ENCODE measurements at regions not wholly inside any gene's neighbourhood (a gene's known extent, or its start where the extent isn't known, plus 50 kb on each side); places are given as distances from the start of the nearest gene placed in this dataset.
A peak's percentile ranks its signal among the peaks of the same experiment; 100 is the strongest.
"Not testable (repeated sequence)": the region's sequence is repeated elsewhere in the genome, so short reads cannot be mapped to it uniquely, and the experiment has no call there.

GRCh38 chr14:50030911-50031310 lies 85.5 kb downstream of the VCPKMT start:
- DNase-seq (ENCODE audit: low spot score); H3K9me3 Mint-ChIP-seq; H3K4me3 Mint-ChIP-seq; H3K27me3 Mint-ChIP-seq (ENCODE audit: insufficient read depth); intact Hi-C loops (cut with micrococcal nuclease): not testable (repeated sequence)
- Mint-ChIP-seq H3K4me1 (ENCODE audit: low read depth) (peaks cover 51% of the 10 kb centered on the region), H3K36me3 (ENCODE audit: low read depth) (peaks cover 40% of the 10 kb centered on the region), H3K27ac (peak overlapping the region; percentile 28)

- Mint-ChIP-seq H3K36me3 (ENCODE audit: low read depth) (peaks cover 47% of the 10 kb centered on the region), H3K9me3 (peaks cover 7% of the 10 kb centered on the region), H3K27ac (peak overlapping the region; percentile 50), H3K4me3 (no peak overlapping the region), H3K27me3 (ENCODE audit: insufficient read depth) (no peaks in the 10 kb centered on the region), H3K4me1 (ENCODE audit: low read depth) (peaks cover 58% of the 10 kb centered on the region)
- intact Hi-C loops (cut with micrococcal nuclease): no loop called here
- DNase-seq (ENCODE audit: low spot score): no peak
These were observed 84.6 kb downstream of the VCPKMT start for GRCh38 chr14:50031602-50032313.

GRCh38 chr14:50032462-50033167 lies 83.8 kb downstream of the VCPKMT start:
- DNase-seq (ENCODE audit: low spot score); H3K4me3 Mint-ChIP-seq; H3K9me3 Mint-ChIP-seq; H3K27me3 Mint-ChIP-seq (ENCODE audit: insufficient read depth); H3K27ac Mint-ChIP-seq; intact Hi-C loops (cut with micrococcal nuclease): not testable (repeated sequence)
- H3K4me1 Mint-ChIP-seq (ENCODE audit: low read depth): peaks cover 67% of the 10 kb centered on the region
- peaks cover 46% of the 10 kb centered on the region for H3K36me3 Mint-ChIP-seq (ENCODE audit: low read depth)

- peaks cover 4% of the 10 kb centered on the region for H3K9me3 Mint-ChIP-seq
- no peak overlapping the region for H3K4me3 Mint-ChIP-seq
- H3K4me1 Mint-ChIP-seq (ENCODE audit: low read depth): peaks cover 87% of the 10 kb centered on the region
- peaks cover 38% of the 10 kb centered on the region for H3K36me3 Mint-ChIP-seq (ENCODE audit: low read depth)
- no peak overlapping the region for H3K27ac Mint-ChIP-seq
- intact Hi-C loops (cut with micrococcal nuclease): no loop called here
- H3K27me3 Mint-ChIP-seq (ENCODE audit: insufficient read depth): no peaks in the 10 kb centered on the region
- DNase-seq (ENCODE audit: low spot score): no peak
These were observed 81.2 kb downstream of the VCPKMT start for GRCh38 chr14:50035214-50035613.

- DNase-seq (ENCODE audit: low spot score): no peak
- Mint-ChIP-seq H3K36me3 (ENCODE audit: low read depth) (peaks cover 31% of the 10 kb centered on the region), H3K4me3 (no peak overlapping the region), H3K9me3 (peaks cover 2% of the 10 kb centered on the region), H3K4me1 (ENCODE audit: low read depth) (peaks cover 89% of the 10 kb centered on the region), H3K27ac (no peak overlapping the region), H3K27me3 (ENCODE audit: insufficient read depth) (no peaks in the 10 kb centered on the region)
- intact Hi-C loops (cut with micrococcal nuclease): no loop called here
These were observed 80.2 kb downstream of the VCPKMT start for GRCh38 chr14:50036211-50036610.

GRCh38 chr14:50036637-50037036 lies 79.7 kb downstream of the VCPKMT start:
- no peak overlapping the region for H3K4me3 Mint-ChIP-seq
- H3K27me3 Mint-ChIP-seq (ENCODE audit: insufficient read depth): no peaks in the 10 kb centered on the region
- no peak for DNase-seq (ENCODE audit: low spot score)
- H3K4me1 Mint-ChIP-seq (ENCODE audit: low read depth): peaks cover 90% of the 10 kb centered on the region
- intact Hi-C loops (cut with micrococcal nuclease): no loop called here
- H3K9me3 Mint-ChIP-seq: no peaks in the 10 kb centered on the region
- H3K27ac Mint-ChIP-seq: no peak overlapping the region
- peaks cover 29% of the 10 kb centered on the region for H3K36me3 Mint-ChIP-seq (ENCODE audit: low read depth)

GRCh38 chr14:50037240-50037639 lies 79.1 kb downstream of the VCPKMT start:
- Mint-ChIP-seq H3K9me3 (no peaks in the 10 kb centered on the region), H3K4me1 (ENCODE audit: low read depth) (peaks cover 88% of the 10 kb centered on the region), H3K4me3 (peak overlapping the region; percentile 37), H3K27ac (no peak overlapping the region), H3K27me3 (ENCODE audit: insufficient read depth) (no peaks in the 10 kb centered on the region), H3K36me3 (ENCODE audit: low read depth) (peaks cover 24% of the 10 kb centered on the region)
- no peak for DNase-seq (ENCODE audit: low spot score)
- intact Hi-C loops (cut with micrococcal nuclease): no loop called here

GRCh38 chr14:50037852-50038251 lies 78.5 kb downstream of the VCPKMT start:
- DNase-seq (ENCODE audit: low spot score): no peak
- H3K4me3 Mint-ChIP-seq: peak overlapping the region; percentile 12
- peak overlapping the region; percentile 98 for H3K27ac Mint-ChIP-seq
- H3K9me3 Mint-ChIP-seq: no peaks in the 10 kb centered on the region
- H3K4me1 Mint-ChIP-seq (ENCODE audit: low read depth): peaks cover 83% of the 10 kb centered on the region
- no peaks in the 10 kb centered on the region for H3K27me3 Mint-ChIP-seq (ENCODE audit: insufficient read depth)
- intact Hi-C loops (cut with micrococcal nuclease): loop anchor here (1.0 kb wide), 14 partner anchors 17 to 484 kb away; no protein-coding TSS in a partner anchor
- peaks cover 22% of the 10 kb centered on the region for H3K36me3 Mint-ChIP-seq (ENCODE audit: low read depth)

GRCh38 chr14:50038398-50039119 lies 77.8 kb downstream of the VCPKMT start:
- peaks cover 79% of the 10 kb centered on the region for H3K4me1 Mint-ChIP-seq (ENCODE audit: low read depth)
- peak overlapping the region; percentile 78 for H3K4me3 Mint-ChIP-seq
- H3K27me3 Mint-ChIP-seq (ENCODE audit: insufficient read depth): no peaks in the 10 kb centered on the region
- peak overlapping the region; percentile 98 for H3K27ac Mint-ChIP-seq
- intact Hi-C loops (cut with micrococcal nuclease): loop anchor here (1.0 kb wide), 14 partner anchors 17 to 484 kb away; no protein-coding TSS in a partner anchor
- H3K36me3 Mint-ChIP-seq (ENCODE audit: low read depth): peaks cover 22% of the 10 kb centered on the region
- peak; percentile 71 for DNase-seq (ENCODE audit: low spot score)
- no peaks in the 10 kb centered on the region for H3K9me3 Mint-ChIP-seq

GRCh38 chr14:50039120-50039517 lies 77.3 kb downstream of the VCPKMT start:
- intact Hi-C loops (cut with micrococcal nuclease): no loop called here

GRCh38 chr14:50039734-50040400 lies 76.5 kb downstream of the VCPKMT start:
- Mint-ChIP-seq H3K27ac (peak overlapping the region; percentile 98), H3K4me1 (ENCODE audit: low read depth) (peaks cover 79% of the 10 kb centered on the region), H3K9me3 (no peaks in the 10 kb centered on the region), H3K4me3 (peak overlapping the region; percentile 78), H3K27me3 (ENCODE audit: insufficient read depth) (no peaks in the 10 kb centered on the region), H3K36me3 (ENCODE audit: low read depth) (peaks cover 20% of the 10 kb centered on the region)
- intact Hi-C loops (cut with micrococcal nuclease): loop anchor here (1.0 kb wide), 2 partner anchors 191 to 281 kb away; partner anchors contain the start of gene SOS2
- DNase-seq (ENCODE audit: low spot score): no peak

More at GRCh38 chr14:50039120-50039517, 77.3 kb downstream of the VCPKMT start:
- no peaks in the 10 kb centered on the region for H3K27me3 Mint-ChIP-seq (ENCODE audit: insufficient read depth)
- no peak for DNase-seq (ENCODE audit: low spot score)
- H3K36me3 Mint-ChIP-seq (ENCODE audit: low read depth): peaks cover 20% of the 10 kb centered on the region
- peaks cover 79% of the 10 kb centered on the region for H3K4me1 Mint-ChIP-seq (ENCODE audit: low read depth)
- peak overlapping the region; percentile 98 for H3K27ac Mint-ChIP-seq
- peak overlapping the region; percentile 78 for H3K4me3 Mint-ChIP-seq
- H3K9me3 Mint-ChIP-seq: no peaks in the 10 kb centered on the region

- peak overlapping the region; percentile 78 for H3K4me3 Mint-ChIP-seq
- intact Hi-C loops (cut with micrococcal nuclease): loop anchor here (1.0 kb wide), 2 partner anchors 191 to 281 kb away; partner anchors contain the start of gene SOS2
- H3K4me1 Mint-ChIP-seq (ENCODE audit: low read depth): peaks cover 80% of the 10 kb centered on the region
- peaks cover 1% of the 10 kb centered on the region for H3K9me3 Mint-ChIP-seq
- no peaks in the 10 kb centered on the region for H3K27me3 Mint-ChIP-seq (ENCODE audit: insufficient read depth)
- DNase-seq (ENCODE audit: low spot score): peak; percentile 32
- peak overlapping the region; percentile 98 for H3K27ac Mint-ChIP-seq
- peaks cover 23% of the 10 kb centered on the region for H3K36me3 Mint-ChIP-seq (ENCODE audit: low read depth)
These were observed 76.0 kb downstream of the VCPKMT start for GRCh38 chr14:50040401-50040775.
